K562 (cell line): ENCODE measurements at regions not wholly inside any gene's neighbourhood (a gene's known extent, or its start where the extent isn't known, plus 50 kb on each side); places are given as distances from the start of the nearest gene placed in this dataset.

Experiments
- ATAC-seq: fragments of 200-7000 bp; cut with Tn5 transposase; 3 replicates; pipeline ENCODE4 v1.9.1; 2020; ENCODE audit warnings: moderate library complexity
- BruUV-seq: library from RNA; stranded (reverse); fragments of 400-500 nt; replicated peaks from 2 replicates; lab custom pipeline; 2021; lab: Mats Ljungman, UMichigan
- CTCF ChIA-PET: fragments of 300-600 bp; formaldehyde crosslinking; extraction: SDS; loops from one replicate; lab custom pipeline; 2021; ENCODE audit warnings: low intra/inter-chr PET ratio; lab: Yijun Ruan, JAX
- POLR2A ChIA-PET: fragments of 300-600, 350-650 bp; sonication (Branson Sonifier 250); formaldehyde crosslinking; extraction: SDS; loops from one replicate; lab custom pipeline; 2021; ENCODE audit warnings: antibody characterized with exemption, inconsistent platforms; lab: Yijun Ruan, JAX
- DNase-seq, 4 experiments: peaks; one replicate each; pipeline versions ENCODE4 v3.0.0 to v3.0.0-alpha.2; 2011 to 2018; ENCODE audit warnings: low spot score in 3 of 4, mixed read lengths in 3 of 4; ENCODE audit errors: extremely low read depth in 1 of 4
- FAIRE-seq: peaks from 2 replicates; lab custom pipeline; 2011; peaks lifted over from hg19 to GRCh38; lab: Jason Lieb, UNC
- H2AFZ ChIP-seq: 2 replicates; pipeline ENCODE4 v1.6.0; 2011; ENCODE audit warnings: low read depth, low read length, control low read depth, inconsistent platforms
- H3K27ac ChIP-seq: fragments of 200-600 bp; 3 replicates; pipeline ENCODE4 v1.8.0; 2011; ENCODE audit warnings: low read depth, mild to moderate bottlenecking, control low read depth, inconsistent platforms, low read length, moderate library complexity, mixed read lengths; ENCODE audit errors: extremely low read depth
- H3K27me3 ChIP-seq, 2 experiments: fragments of 300-600 bp in 1 of 2; 2 replicates in 1 of 2; 3 replicates in 1 of 2; pipeline versions ENCODE4 v1.6.0 to v1.8.0; 2011; ENCODE audit warnings: inconsistent platforms in 2 of 2, low read length in 2 of 2, mild to moderate bottlenecking in 1 of 2, mixed read lengths in 1 of 2, moderate library complexity in 1 of 2; ENCODE audit not compliant: control insufficient read depth in 2 of 2, insufficient read depth in 2 of 2
- H3K36me3 ChIP-seq: fragments of 300-600 bp; 3 replicates; pipeline ENCODE4 v1.8.0; 2011; ENCODE audit warnings: mild to moderate bottlenecking, low read length, inconsistent platforms; ENCODE audit not compliant: control insufficient read depth, insufficient read depth
- H3K4me1 ChIP-seq, 2 experiments: fragments of 200-600 bp in 1 of 2; replicated peaks in 1 of 2; 2 replicates in 1 of 2; 3 replicates in 1 of 2; pipeline versions ENCODE4 v1.5.1 to v1.8.0; 2011; ENCODE audit warnings: inconsistent platforms in 2 of 2, low read length in 2 of 2, mild to moderate bottlenecking in 1 of 2, mixed read lengths in 1 of 2, moderate library complexity in 1 of 2; ENCODE audit not compliant: control insufficient read depth in 2 of 2, insufficient read depth in 2 of 2
- H3K4me2 ChIP-seq: 2 replicates; pipeline ENCODE4 v1.6.1; 2011; ENCODE audit warnings: low read length, control low read depth, inconsistent platforms, mixed read lengths; ENCODE audit not compliant: insufficient read depth
- H3K4me3 ChIP-seq: fragments of 200-600 bp; sonication (generic), shearing (Covaris generic); 2 replicates; pipeline ENCODE4 v1.5.1; 2016; ENCODE audit warnings: control low read depth, inconsistent platforms
- H3K79me2 ChIP-seq: fragments of 200-600 bp; 3 replicates; pipeline ENCODE4 v1.8.0; 2011; ENCODE audit warnings: low read length, inconsistent platforms; ENCODE audit not compliant: control insufficient read depth, insufficient read depth
- H3K9ac ChIP-seq, 2 experiments: 2 replicates each; pipeline versions ENCODE4 v1.6.0 to v1.6.1; 2011; ENCODE audit warnings: low read depth in 2 of 2, low read length in 2 of 2, control low read depth in 1 of 2, inconsistent platforms in 1 of 2, mild to moderate bottlenecking in 1 of 2, mixed read lengths in 1 of 2; ENCODE audit not compliant: insufficient read depth in 1 of 2
- H3K9me1 ChIP-seq: one replicate; pipeline ENCODE4 v1.6.0; 2011; ENCODE audit warnings: inconsistent platforms, mild to moderate bottlenecking, low read length, moderate library complexity; ENCODE audit not compliant: control insufficient read depth, insufficient read depth
- H3K9me3 ChIP-seq: replicated peaks from 2 replicates; pipeline ENCODE4 v1.5.1; 2011; ENCODE audit warnings: low read depth, low read length, inconsistent platforms; ENCODE audit not compliant: control insufficient read depth, insufficient read depth
- H4K20me1 ChIP-seq: replicated peaks from 2 replicates; pipeline ENCODE4 v1.6.1; 2011; ENCODE audit warnings: low read length, inconsistent platforms, mixed read lengths; ENCODE audit not compliant: control insufficient read depth, insufficient read depth
- ARHGAP35 ChIP-seq: fragments of 450-650 bp; IDR thresholded peaks from 2 replicates; pipeline ENCODE4 v1.6.1; 2018; ENCODE audit not compliant: partially characterized antibody
- BMI1 ChIP-seq: fragments of 150-350 bp; IDR thresholded peaks from 2 replicates; pipeline ENCODE4 v1.6.1; 2014; ENCODE audit warnings: low read length
- ELK1 ChIP-seq: sonication (generic); formaldehyde crosslinking; IDR thresholded peaks from 2 replicates; pipeline ENCODE4 v1.8.1; 2022; ENCODE audit warnings: missing genetic modification reagents
- ETS2 ChIP-seq: IDR thresholded peaks from 2 replicates; pipeline ENCODE4 v1.6.1; 2016; ENCODE audit warnings: borderline replicate concordance, missing genetic modification characterization, mild to moderate bottlenecking, moderate library complexity, missing compliant biosample characterization; ENCODE audit not compliant: poor library complexity, severe bottlenecking
- FOXM1 ChIP-seq, 2 experiments: fragments of 450-650 bp in 1 of 2; sonication (generic) in 1 of 2; formaldehyde crosslinking in 1 of 2; IDR thresholded peaks; 2 replicates each; pipeline versions ENCODE4 v1.6.1 to v1.9.0; 2017 to 2022; ENCODE audit warnings: low read depth in 2 of 2, mild to moderate bottlenecking in 2 of 2, missing genetic modification reagents in 1 of 2, moderate library complexity in 1 of 2
- NR2F6 ChIP-seq: fragments of 450-650 bp; formaldehyde crosslinking; IDR thresholded peaks from 2 replicates; pipeline ENCODE4 v1.4.0; 2020; ENCODE audit warnings: mild to moderate bottlenecking
- OTX1 ChIP-seq: fragments of 450-650 bp; formaldehyde crosslinking; IDR thresholded peaks from 2 replicates; pipeline ENCODE4 v1.4.0; 2022; ENCODE audit warnings: mild to moderate bottlenecking
- PATZ1 ChIP-seq: fragments of 250-450 bp; sonication (Bioruptor Pico); IDR thresholded peaks from 2 replicates; pipeline ENCODE4 v1.5.0; 2020; ENCODE audit warnings: mild to moderate bottlenecking, borderline replicate concordance
- PHB ChIP-seq: fragments of 250-450 bp; sonication (Bioruptor Pico); IDR thresholded peaks from 2 replicates; pipeline ENCODE4 v1.5.0; 2021
- PHF21A ChIP-seq: fragments of 450-650 bp; IDR thresholded peaks from 2 replicates; pipeline ENCODE4 v1.6.1; 2017; ENCODE audit warnings: low read depth, borderline replicate concordance
- POLR2AphosphoS5 ChIP-seq: IDR thresholded peaks from 2 replicates; pipeline ENCODE4 v1.6.1; 2011; ENCODE audit warnings: mild to moderate bottlenecking, low read depth, low read length, moderate library complexity; ENCODE audit not compliant: control insufficient read depth, insufficient read depth
- SNAPC5 ChIP-seq: fragments of 250-450 bp; sonication (Bioruptor Pico); IDR thresholded peaks from 2 replicates; pipeline ENCODE4 v1.8.0; 2021; ENCODE audit warnings: moderate library complexity, mild to moderate bottlenecking, inconsistent platforms
- ZBED1 ChIP-seq: IDR thresholded peaks from 2 replicates; pipeline ENCODE4 v1.6.1; 2014
- ZNF316 ChIP-seq: fragments of 450-650 bp; IDR thresholded peaks from 2 replicates; pipeline ENCODE4 v1.6.1; 2016
- ZNF77 ChIP-seq: fragments of 250-450 bp; sonication (Bioruptor Pico); IDR thresholded peaks from 2 replicates; pipeline ENCODE4 v1.5.0; 2020
- ZNF830 ChIP-seq: fragments of 250-450 bp; sonication (Bioruptor Pico); IDR thresholded peaks from 2 replicates; pipeline ENCODE4 v1.5.0; 2021; ENCODE audit warnings: mild to moderate bottlenecking
- WGBS: fragments of 100-300 bp; shearing (Covaris generic); methylation state at CpG from one replicate; pipeline ENCODE4 v1.1.6; 2016; ENCODE audit warnings: low coverage, mixed read lengths; ENCODE audit not compliant: insufficient coverage; ENCODE audit errors: missing lambda C conversion rate; 5-methylcytosine and 5-hydroxymethylcytosine counted together
- in situ Hi-C: fragments of 300-500 bp; cut with MboI; formaldehyde crosslinking; loops from 4 replicates; pipeline ENCODE4 v1.15.0; 2018; ENCODE audit warnings: inconsistent platforms, mixed read lengths
- intact Hi-C: fragments of 100-400 bp; cut with micrococcal nuclease; formaldehyde crosslinking; loops from 2 replicates; pipeline ENCODE4 v1.14.2; 2022
- TF ChIP-seq, protein P1 (sequence below): fragments of 250-450 bp; sonication (Bioruptor Pico); IDR thresholded peaks from 2 replicates; pipeline ENCODE4 v1.5.0; 2021; ENCODE audit warnings: mild to moderate bottlenecking, moderate library complexity

DNA sequence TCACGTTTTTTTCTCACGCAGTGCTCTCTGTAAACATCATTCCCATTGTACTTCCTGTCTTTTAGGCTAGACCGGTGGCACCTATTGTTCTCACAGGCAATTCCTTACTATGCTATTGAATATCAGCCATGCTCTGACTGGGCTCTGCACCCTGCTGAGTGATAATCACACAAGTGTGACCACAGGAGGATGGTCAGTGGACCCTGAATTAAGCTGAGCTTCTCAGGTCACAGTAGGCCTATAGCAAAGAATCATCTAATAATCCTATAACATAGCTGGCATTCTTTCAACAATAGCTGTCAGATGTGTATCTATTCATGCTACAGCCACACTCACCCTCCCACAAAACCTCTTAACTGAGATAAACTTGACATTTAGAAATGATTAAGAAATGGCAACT lies 2399.8 kb upstream of the TENM3 start:
- BruUV-seq = no TSS peak
- WGBS = 3% methylated on average over 3 of the region's 3 CpGs
- Histone ChIP-seq H3K9me1 (no peaks in the 10 kb centered on the region), H3K9me3 (no peaks in the 10 kb centered on the region), H3K27me3 (no peaks in the 10 kb centered on the region), H3K4me3 (no peak overlapping the region), H3K36me3 (no peaks in the 10 kb centered on the region), H2AFZ (no peak overlapping the region), H4K20me1 (no peaks in the 10 kb centered on the region), H3K4me1 (no peaks in the 10 kb centered on the region), H3K79me2 (no peaks in the 10 kb centered on the region), H3K9ac (no peak overlapping the region), H3K27ac (no peak overlapping the region), H3K4me2 (no peak overlapping the region)
- DNase-seq (no peak), FAIRE-seq (no peak), ATAC-seq (no peak)
- ChIA-PET POLR2A (no interaction called here), CTCF (no interaction called here)
- intact Hi-C loops (no loop called here), in situ Hi-C loops (no loop called here)
- TF ChIP-seq ZBED1 (no peak), ZNF316 (no peak), OTX1 (CRISPR knock-in tag) (no peak), FOXM1 (IDR thresholded peaks at IDR 0.05; ENCODE audit: low read depth) (no peak), FOXM1 (CRISPR knock-in tag; IDR thresholded peaks at IDR 0.05; ENCODE audit: low read depth) (no peak), PHB (no peak), ETS2 (tag) (no peak), PHF21A (no peak), SNAPC5 (CRISPR knock-in tag) (no peak), ELK1 (CRISPR knock-in tag) (no peak), PATZ1 (no peak), POLR2AphosphoS5 (no peak), ARHGAP35 (no peak), ZNF77 (no peak), ZNF830 (no peak), BMI1 (no peak), NR2F6 (CRISPR knock-in tag) (no peak)
- TF ChIP-seq, protein P1, sequence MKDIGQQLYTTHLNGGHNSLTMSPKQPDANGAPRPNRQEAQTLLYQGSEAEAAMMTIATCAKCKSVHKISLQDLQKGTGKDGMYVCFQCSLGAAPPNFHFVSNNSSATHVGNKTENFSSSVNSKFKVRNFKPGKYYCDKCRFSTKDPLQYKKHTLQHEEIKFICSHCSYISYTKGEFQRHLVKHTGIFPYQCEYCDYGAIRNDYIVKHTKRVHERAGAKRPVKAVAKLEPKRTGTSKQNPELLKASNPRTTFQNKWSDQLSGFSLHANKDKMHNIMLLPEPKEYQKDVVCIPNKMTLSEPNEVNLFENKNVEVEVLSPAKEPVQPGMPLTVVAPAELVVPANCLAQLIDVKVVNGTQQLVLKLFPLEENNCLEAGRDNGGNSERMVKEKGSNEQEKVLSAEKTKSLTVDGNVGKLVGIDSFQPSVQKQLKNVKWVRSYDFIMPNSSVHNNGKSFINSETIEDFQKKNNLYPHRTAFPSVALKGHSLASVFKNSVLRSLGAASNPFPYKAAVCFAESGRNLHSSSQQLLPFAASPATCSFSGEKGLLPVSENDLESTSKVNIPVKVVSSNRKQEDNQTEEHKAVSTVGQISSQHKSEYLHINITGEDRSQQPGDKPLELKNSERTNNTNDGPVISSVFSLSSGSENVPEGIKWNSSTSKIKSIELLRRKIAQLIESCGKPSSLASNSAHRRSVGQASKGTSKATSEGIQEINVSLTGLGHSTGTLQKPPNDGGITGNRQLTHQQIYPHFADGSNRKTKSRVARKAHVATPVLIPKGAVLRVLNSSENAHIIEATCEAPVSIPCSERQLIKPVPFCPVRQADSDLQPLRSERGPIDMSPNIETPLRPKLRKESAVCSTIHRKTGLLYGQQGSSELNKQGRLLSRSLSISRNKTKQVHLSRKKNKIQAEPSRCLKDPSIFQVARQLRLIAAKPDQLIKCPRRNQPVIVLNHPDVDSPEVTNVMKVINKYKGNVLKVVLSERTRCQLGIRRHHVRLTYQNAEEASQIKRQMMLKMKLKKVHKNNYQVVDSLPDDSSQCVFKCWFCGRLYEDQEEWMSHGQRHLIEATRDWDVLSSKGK (CRISPR knock-in tag) = no peak
